ENCODE measurements at regions not wholly inside any gene's neighbourhood (a gene's known extent, or its start where the extent isn't known, plus 50 kb on each side); places are given as distances from the start of the nearest gene placed in this dataset.

DNA sequence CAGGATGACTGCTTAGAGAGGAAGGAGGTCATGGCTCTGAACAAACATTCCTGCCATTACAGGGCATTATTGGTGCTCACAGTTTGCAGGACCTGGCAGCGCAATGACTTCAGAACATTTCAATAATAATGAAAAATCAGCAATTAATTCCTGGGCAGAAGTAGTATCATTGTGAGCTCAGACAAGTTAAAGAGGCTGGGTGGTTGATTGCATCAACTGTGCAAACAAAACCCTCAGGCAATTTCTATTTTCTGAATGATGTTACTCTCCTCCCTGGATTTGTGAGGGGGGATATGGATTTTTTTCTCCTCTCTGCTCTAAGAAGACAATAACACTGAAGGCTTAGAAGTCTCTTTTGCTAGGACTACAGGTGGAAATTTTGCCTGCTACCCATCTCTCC is 168.1 kb upstream of the TACR1 start:
- H3K9me3 ChIP-seq (replicated peaks in 1 of 3): no peaks in the 10 kb centered on the region
- intact Hi-C loops (cut with DNase I): no loop called here
- DNase-seq: no peak
- no peaks in the 10 kb centered on the region for H3K27me3 ChIP-seq
- no peaks in the 10 kb centered on the region for H3K4me1 ChIP-seq (replicated peaks in 1 of 2)
- TF ChIP-seq POLR2A (IDR thresholded peaks at IDR 0.05): no peak
- no peak for TF ChIP-seq CTCF (IDR thresholded peaks at IDR 0.05)
- WGBS, 4 donors: 33 to 96% (median 88%) methylated on average over 1 of the region's 1 CpG
- no peaks in the 10 kb centered on the region for H3K36me3 ChIP-seq (replicated peaks in 1 of 2)
- no peak overlapping the region for H3K27ac ChIP-seq
- no peak overlapping the region for H3K4me3 ChIP-seq

- TF ChIP-seq POLR2A (IDR thresholded peaks at IDR 0.05) (no peak), CTCF (IDR thresholded peaks at IDR 0.05) (no peak)
- intact Hi-C loops (cut with DNase I): no loop called here
- Histone ChIP-seq H3K36me3 (replicated peaks in 1 of 2) (no peaks in the 10 kb centered on the region), H3K27ac (no peak overlapping the region), H3K4me1 (replicated peaks in 1 of 2) (no peaks in the 10 kb centered on the region), H3K9me3 (replicated peaks in 1 of 3) (no peaks in the 10 kb centered on the region), H3K4me3 (no peak overlapping the region), H3K27me3 (no peaks in the 10 kb centered on the region)
- no peak for DNase-seq
Observed at GRCh38 chr2:75361486-75361885, 162.2 kb upstream of the TACR1 start.

DNA sequence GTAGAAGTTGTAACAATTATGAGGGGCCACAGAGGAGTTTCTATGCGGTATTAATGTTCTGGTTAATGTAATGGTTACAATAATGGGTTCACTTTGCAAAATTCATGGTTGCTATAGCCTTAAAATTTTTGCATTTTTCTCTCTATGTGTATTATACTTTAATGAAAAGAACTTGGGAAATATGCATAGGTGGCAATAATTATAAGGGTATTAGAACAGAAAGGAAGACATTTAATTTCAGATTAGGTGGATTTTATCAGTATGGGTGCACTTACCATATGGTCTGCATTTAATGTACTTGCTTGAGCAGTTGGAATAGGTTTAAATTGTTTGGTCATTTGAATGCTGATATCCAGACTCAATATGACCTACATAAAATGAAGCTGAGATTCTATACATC is 161.6 kb upstream of the TACR1 start:
- intact Hi-C loops (cut with DNase I): no loop called here

GRCh38 chr2:75356865-75357264 is 157.5 kb upstream of the TACR1 start:
- DNase-seq: no peak
- TF ChIP-seq CTCF (IDR thresholded peaks at IDR 0.05) (no peak), POLR2A (IDR thresholded peaks at IDR 0.05) (no peak)
- 45 to 82% (median 64%) methylated on average over 2 of the region's 2 CpGs for WGBS, 4 donors

More for the DNA sequence above, 161.6 kb upstream of the TACR1 start:
- Histone ChIP-seq H3K9me3 (replicated peaks in 1 of 3) (no peaks in the 10 kb centered on the region), H3K27ac (no peak overlapping the region), H3K27me3 (no peaks in the 10 kb centered on the region), H3K4me3 (no peak overlapping the region), H3K36me3 (replicated peaks in 1 of 2) (no peaks in the 10 kb centered on the region), H3K4me1 (replicated peaks in 1 of 2) (no peaks in the 10 kb centered on the region)
- no peak for TF ChIP-seq POLR2A (IDR thresholded peaks at IDR 0.05)
- WGBS, 4 donors: 64 to 82% (median 67%) methylated on average over 1 of the region's 1 CpG
- DNase-seq: no peak

DNA sequence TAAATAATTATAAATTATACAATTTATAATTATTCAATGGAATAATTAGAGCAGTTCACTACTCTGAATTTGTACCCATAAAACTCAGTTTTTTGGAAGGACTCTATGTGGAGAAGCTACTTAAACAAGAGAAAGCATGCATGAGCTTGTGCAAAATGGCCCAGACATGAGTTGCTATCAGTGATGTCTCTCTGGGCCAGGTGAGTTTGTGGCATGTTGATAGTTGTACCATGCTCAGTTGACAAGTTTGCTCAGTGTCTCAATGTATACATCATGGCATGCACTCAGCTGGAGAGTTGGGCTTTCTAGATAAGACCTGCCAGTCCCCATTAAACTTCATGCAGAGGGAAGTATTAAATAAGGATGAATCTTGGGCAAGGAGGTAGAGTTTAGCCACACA is 153.8 kb upstream of the TACR1 start:
- no peaks in the 10 kb centered on the region for H3K36me3 ChIP-seq (replicated peaks in 1 of 2)
- H3K27me3 ChIP-seq: no peaks in the 10 kb centered on the region
- no peak for DNase-seq
- H3K9me3 ChIP-seq (replicated peaks in 1 of 3): no peaks in the 10 kb centered on the region
- intact Hi-C loops (cut with DNase I): no loop called here
- H3K27ac ChIP-seq: no peak overlapping the region
- H3K4me3 ChIP-seq: no peak overlapping the region
- TF ChIP-seq CTCF (IDR thresholded peaks at IDR 0.05): no peak
- no peak for TF ChIP-seq POLR2A (IDR thresholded peaks at IDR 0.05)
- no peaks in the 10 kb centered on the region for H3K4me1 ChIP-seq (replicated peaks in 1 of 2)

More at GRCh38 chr2:75356865-75357264, 157.5 kb upstream of the TACR1 start:
- Histone ChIP-seq H3K4me3 (no peak overlapping the region), H3K9me3 (replicated peaks in 1 of 3) (no peaks in the 10 kb centered on the region), H3K27ac (no peak overlapping the region), H3K4me1 (replicated peaks in 1 of 2) (no peaks in the 10 kb centered on the region), H3K36me3 (replicated peaks in 1 of 2) (no peaks in the 10 kb centered on the region), H3K27me3 (no peaks in the 10 kb centered on the region)
- intact Hi-C loops (cut with DNase I): no loop called here
